H1 (cell line): ENCODE measurements at regions not wholly inside any gene's neighbourhood (a gene's known extent, or its start where the extent isn't known, plus 50 kb on each side); places are given as distances from the start of the nearest gene placed in this dataset.

Source experiments
- BACH1 ChIP-seq: IDR thresholded peaks from 2 replicates; pipeline ENCODE4 v1.6.1; 2012; ENCODE audit warnings: low read length, improper control_type of control experiment
- BCL11A ChIP-seq, 2 experiments: IDR thresholded peaks; one replicate each; pipeline ENCODE4 v1.6.1; 2011; ENCODE audit warnings: low read depth in 2 of 2, low read length in 2 of 2, mild to moderate bottlenecking in 2 of 2
- EZH2 ChIP-seq: fragments of 200-600 bp; sonication (generic); IDR thresholded peaks from 2 replicates; pipeline ENCODE4 v1.7.1; 2012; ENCODE audit warnings: low read depth, mild to moderate bottlenecking, moderate library complexity, low read length, inconsistent platforms; ENCODE audit not compliant: severe bottlenecking
- SIN3A ChIP-seq, 2 experiments: IDR thresholded peaks in 1 of 2; conservative IDR thresholded peaks in 1 of 2; 2 replicates each; pipeline ENCODE4 v1.6.1; 2011 to 2012; ENCODE audit warnings: low read length in 2 of 2, improper control_type of control experiment in 1 of 2, low read depth in 1 of 2, mild to moderate bottlenecking in 1 of 2
- TF ChIP-seq, protein P1 (sequence below), 3 experiments: IDR thresholded peaks; 1 replicate in 2 of 3; 2 replicates in 1 of 3; pipeline versions ENCODE4 v1.5.1 to v1.6.1; 2011; ENCODE audit warnings: low read length in 3 of 3, mild to moderate bottlenecking in 3 of 3, inconsistent platforms in 2 of 3, low read depth in 1 of 3, moderate library complexity in 1 of 3; ENCODE audit not compliant: insufficient read depth in 1 of 3; ENCODE audit errors: control extremely low read depth in 1 of 3

DNA sequence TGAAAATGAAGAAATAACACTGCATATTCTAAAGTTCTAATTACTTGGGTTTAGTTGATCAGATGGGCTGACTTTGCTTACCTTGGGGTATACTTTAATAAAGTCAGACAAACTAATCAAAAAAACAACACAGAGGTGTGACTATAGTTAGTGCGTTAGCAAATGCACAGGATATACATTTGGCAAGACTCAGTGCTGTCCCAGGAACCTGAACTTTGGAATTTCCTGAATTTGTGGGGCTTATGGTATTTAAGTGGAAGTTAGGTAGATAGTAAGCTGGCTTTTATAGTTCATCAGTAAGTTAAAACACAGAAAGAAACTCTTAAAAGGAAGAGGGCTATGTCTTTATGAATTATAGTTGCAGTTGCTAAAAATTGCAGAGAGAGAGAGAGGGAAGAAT, 302.6 kb upstream of the DDI1 start:
- no peak for TF ChIP-seq EZH2
- TF ChIP-seq BACH1: no peak
- TF ChIP-seq, protein P1, sequence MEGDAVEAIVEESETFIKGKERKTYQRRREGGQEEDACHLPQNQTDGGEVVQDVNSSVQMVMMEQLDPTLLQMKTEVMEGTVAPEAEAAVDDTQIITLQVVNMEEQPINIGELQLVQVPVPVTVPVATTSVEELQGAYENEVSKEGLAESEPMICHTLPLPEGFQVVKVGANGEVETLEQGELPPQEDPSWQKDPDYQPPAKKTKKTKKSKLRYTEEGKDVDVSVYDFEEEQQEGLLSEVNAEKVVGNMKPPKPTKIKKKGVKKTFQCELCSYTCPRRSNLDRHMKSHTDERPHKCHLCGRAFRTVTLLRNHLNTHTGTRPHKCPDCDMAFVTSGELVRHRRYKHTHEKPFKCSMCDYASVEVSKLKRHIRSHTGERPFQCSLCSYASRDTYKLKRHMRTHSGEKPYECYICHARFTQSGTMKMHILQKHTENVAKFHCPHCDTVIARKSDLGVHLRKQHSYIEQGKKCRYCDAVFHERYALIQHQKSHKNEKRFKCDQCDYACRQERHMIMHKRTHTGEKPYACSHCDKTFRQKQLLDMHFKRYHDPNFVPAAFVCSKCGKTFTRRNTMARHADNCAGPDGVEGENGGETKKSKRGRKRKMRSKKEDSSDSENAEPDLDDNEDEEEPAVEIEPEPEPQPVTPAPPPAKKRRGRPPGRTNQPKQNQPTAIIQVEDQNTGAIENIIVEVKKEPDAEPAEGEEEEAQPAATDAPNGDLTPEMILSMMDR (IDR thresholded peaks at IDR 0.05; ENCODE audit: control extremely low read depth in 1 of 3, insufficient read depth in 1 of 3, low read depth in 1 of 3, low read length in 3 of 3): no peak
- TF ChIP-seq SIN3A (conservative IDR thresholded peaks at IDR 0.05 in 1 of 2, IDR thresholded peaks at IDR 0.05 in 1 of 2; ENCODE audit: low read depth in 1 of 2, low read length in 2 of 2): no peak
- TF ChIP-seq BCL11A (IDR thresholded peaks at IDR 0.05; ENCODE audit: low read depth in 2 of 2, low read length in 2 of 2): no peak
